NCI-H69 (cell line): ENCODE measurements at regions not wholly inside any gene's neighbourhood (a gene's known extent, or its start where the extent isn't known, plus 50 kb on each side); places are given as distances from the start of the nearest gene placed in this dataset.

Source experiments
- DNase-seq: peaks from one replicate; lab custom pipeline; 2025; lab: John Stamatoyannopoulos, UW

DNA sequence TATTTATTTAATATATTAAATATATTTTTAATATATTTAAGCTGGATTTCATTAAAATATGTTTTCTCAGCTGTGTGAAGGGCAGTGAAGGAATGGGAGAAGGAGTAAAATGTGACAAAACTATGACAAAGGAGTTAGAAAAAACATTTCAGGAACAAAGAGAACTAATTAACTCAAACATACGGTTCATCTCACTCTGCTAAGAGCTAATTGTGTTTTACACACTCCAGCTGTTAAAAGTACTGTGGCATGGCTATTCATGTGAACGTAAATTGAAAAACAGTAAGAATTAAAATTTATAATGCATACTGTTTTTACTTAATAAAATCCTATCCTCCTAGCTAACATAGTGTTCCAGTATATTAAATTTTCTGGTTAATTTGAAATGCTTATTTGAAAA is 262.5 kb upstream of the GNAI1 start:
- peak; percentile 51 for DNase-seq

DNA sequence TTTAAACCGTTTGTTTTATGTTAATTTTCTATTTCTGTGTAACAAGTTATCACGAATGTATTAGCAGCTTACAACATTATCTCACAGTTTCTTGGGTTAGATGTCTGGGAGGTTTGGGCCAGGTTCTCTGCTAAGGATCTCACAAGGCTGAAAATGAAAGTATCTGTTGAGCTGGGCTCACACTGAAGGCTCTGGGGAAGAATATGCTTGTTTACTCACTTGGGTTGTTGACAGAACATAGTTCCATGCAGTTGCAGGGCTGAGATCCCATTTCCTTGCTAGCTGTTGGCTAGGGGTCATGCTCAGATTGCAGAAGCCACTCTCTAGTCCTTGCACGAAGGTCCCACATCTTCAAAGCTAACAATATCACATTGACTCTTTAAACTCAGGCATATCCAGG is 266.6 kb upstream of the GNAI1 start:
- peak; percentile 13 for DNase-seq

DNA sequence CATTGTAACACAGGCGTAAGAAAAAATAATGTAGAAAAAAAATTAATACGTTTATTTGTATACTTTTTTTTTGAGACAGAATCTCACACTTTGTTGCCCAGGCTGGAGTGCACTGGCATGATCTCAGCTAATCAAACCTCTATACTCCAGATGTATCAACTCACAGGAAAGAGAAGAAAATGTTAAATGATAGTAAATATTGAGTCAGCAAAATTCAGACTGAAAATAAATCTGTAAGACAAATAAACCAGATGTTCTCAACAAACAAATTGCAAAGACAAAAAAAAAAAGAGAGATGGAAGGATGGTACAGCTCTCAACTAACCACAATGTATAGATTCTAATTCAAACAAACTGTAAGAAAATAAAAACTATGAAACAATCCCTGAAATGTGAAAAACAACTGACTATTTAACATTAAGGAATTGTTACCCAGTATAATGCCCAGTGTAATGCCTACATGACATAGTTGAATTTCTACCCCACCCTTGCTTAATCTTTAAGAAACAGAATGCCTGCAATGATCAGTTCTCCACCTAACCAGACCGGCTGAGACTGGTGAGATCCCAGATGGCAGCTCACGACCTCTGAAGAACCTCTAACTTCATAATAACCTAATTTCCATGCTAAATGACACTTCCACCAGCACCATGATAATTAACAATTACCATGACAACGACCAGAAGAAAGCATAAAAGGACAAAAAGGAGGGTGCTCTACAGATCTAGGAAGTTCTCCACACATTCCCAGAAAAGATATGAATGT is 272.0 kb upstream of the GNAI1 start:
- peak; percentile 73 for DNase-seq

DNA sequence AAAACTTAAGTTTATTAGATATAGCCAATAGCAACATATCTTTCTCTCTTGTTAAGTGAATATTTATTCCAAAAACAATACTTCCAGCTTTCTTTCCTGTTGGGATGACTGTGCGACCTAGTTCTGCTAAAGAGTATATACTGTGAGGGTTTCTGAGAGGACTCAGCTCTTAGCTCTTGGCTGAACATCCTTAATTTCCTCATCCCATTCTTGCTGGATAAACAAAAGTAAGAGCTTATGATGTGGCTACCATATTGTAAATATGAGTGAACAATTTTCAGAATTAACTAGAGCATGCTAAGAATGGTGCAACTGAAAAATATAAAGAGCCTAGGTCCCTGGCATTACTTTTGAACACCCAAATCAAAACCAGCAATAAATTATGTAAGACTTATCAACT is 279.5 kb upstream of the GNAI1 start:
- DNase-seq = no peak

- no peak for DNase-seq
Measured at GRCh38 chr7:79854621-79855020, 280.0 kb upstream of the GNAI1 start.

GRCh38 chr7:79837915-79838314 is 296.7 kb upstream of the GNAI1 start:
- no peak for DNase-seq

DNA sequence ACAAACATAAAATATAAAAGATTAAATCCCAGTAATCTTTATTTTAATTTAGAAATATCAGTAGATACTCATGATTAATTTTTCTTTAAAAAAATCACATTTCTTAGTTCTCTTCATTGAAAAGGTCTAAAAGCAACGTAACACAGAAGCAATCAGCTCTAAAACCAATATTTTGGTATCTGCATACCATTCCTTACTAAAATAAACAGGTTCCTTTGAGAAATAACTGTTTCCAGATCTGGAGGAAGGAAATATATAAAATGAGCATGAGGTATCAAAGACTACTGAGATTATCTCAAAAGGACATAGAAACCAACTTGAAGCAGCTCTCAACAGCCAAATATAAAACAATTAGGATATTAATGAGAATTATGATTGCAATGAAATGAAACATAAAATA is 301.0 kb upstream of the GNAI1 start:
- no peak for DNase-seq

- no peak for DNase-seq
Measured at GRCh38 chr7:79828866-79829265, 305.8 kb upstream of the GNAI1 start.

DNA sequence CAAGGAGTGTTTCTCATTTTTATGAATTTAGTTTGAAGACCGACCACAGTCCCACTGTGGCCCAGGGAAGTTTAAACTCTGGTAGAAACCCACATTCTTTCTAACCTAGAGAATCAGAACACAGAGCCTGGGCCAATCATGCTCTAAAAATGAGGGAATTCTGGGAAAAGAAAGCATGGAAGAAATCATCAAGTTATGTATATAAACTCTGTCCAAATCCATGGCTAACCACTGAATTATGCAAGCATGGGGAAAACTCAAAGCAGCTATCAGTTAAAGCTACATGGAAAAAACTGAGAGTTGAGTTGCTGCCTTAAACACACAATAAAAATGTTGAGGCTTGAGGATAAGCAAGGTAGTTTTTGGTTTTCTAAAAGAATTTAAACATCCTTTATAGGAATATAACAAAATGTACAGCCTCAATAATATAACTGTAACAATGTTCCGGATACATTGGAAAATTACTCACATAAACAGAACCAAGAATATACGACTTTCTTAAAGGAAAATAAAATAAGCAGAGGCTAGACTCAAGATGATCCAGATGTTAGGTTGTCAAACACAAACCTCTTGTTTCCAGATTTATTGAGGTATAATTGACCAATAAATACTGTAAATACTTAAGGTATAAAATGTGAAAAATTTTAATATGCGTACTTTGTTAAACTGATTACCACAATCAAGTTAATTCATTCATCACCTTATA is 311.2 kb upstream of the GNAI1 start:
- no peak for DNase-seq

GRCh38 chr7:79822620-79823240 is 311.9 kb upstream of the GNAI1 start:
- DNase-seq = no peak

GRCh38 chr7:79820387-79820786 is 314.2 kb upstream of the GNAI1 start:
- DNase-seq = peak; percentile 95

GRCh38 chr7:79810916-79811315 is 323.7 kb upstream of the GNAI1 start:
- no peak for DNase-seq

- DNase-seq = peak; percentile 75
Measured at GRCh38 chr7:79806161-79806734, 328.4 kb upstream of the GNAI1 start.

- DNase-seq = peak; percentile 20
Measured at GRCh38 chr7:79790656-79791262, 337.3 kb upstream of the MAGI2 start.

GRCh38 chr7:79789584-79790345 is 336.3 kb upstream of the MAGI2 start:
- DNase-seq = no peak

DNA sequence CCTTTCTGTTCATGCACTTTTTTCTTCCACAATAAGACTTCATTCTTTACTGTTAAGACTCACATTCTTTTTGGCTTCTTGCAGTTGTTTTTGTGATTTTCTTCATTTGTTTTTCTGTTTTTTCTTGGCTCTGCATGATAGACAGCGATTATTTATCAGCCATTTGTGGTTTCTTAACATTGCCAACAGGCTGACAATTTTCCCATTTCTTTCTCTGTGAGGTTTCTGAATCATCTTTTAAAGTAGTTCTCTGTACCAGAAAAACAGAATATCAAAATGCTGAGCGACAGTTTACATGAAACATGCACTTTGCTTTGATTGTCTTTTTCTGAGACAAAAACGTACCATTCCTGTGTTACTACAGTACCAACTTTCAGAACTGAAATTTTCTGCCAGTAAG is 334.2 kb upstream of the MAGI2 start:
- DNase-seq = no peak

GRCh38 chr7:79787096-79787495 is 333.6 kb upstream of the MAGI2 start:
- DNase-seq = no peak

DNA sequence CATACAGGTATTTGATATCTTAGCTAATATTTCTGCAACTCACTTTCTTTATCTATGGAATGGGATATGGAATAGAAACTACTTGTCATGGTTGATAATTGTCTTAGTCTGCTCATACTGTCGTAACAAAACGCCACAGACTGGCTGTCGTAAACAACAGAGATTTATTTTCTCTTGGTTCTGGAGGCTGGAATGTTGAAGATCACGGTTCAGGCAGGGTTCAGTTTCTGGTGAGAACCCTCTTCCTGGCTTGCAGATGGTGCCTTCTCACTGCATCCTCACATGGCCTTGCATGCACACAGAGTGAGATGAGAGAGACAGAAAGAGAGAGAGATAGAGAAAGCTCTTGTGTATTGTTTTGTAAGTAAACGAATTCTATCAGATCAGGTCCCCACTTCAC is 332.7 kb upstream of the MAGI2 start:
- DNase-seq = no peak

DNA sequence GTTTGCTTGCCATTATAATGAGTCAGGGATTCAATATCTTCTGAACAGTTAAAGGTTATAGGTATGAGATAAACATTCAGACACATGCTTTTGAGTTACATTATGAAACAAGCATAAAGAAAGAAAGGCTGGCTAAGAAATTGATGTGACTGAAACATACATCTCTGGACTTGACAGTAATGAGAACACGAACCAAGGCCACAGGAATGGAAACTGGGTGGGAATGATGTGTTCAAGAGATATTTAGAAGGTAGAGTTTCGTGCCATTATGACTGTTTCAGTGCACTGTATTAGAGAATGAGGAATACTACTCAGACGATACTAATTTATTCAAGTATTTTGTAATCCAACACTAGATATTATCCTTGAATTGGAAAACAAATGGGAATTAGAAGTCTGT is 332.1 kb upstream of the MAGI2 start:
- no peak for DNase-seq

GRCh38 chr7:79782906-79783305 is 329.4 kb upstream of the MAGI2 start:
- no peak for DNase-seq

GRCh38 chr7:79782256-79782655 is 328.8 kb upstream of the MAGI2 start:
- no peak for DNase-seq

GRCh38 chr7:79781716-79782115 is 328.2 kb upstream of the MAGI2 start:
- peak; percentile 63 for DNase-seq
